Small intestine (tissue), 7 donors: ENCODE measurements at regions not wholly inside any gene's neighbourhood (a gene's known extent, or its start where the extent isn't known, plus 50 kb on each side); places are given as distances from the start of the nearest gene placed in this dataset.

Experiments
- DNase-seq, 2 donors: peaks; one replicate each; pipeline versions ENCODE4 v3.0.0 to v3.0.0-alpha.2; 2013
- FAIRE-seq: peaks from 2 replicates; lab custom pipeline; 2012; peaks lifted over from hg19 to GRCh38; lab: Jason Lieb, UNC
- H3K27ac ChIP-seq, 3 donors: one replicate each; pipeline ENCODE4 v1.5.1; 2013; ENCODE audit warnings: low read length in 2 of 3, mild to moderate bottlenecking in 2 of 3, control low read depth in 1 of 3, inconsistent platforms in 1 of 3, low read depth in 1 of 3, moderate library complexity in 1 of 3
- H3K27me3 ChIP-seq, 3 donors: one replicate each; pipeline ENCODE4 v1.6.1; 2013; ENCODE audit warnings: low read length in 3 of 3, inconsistent platforms in 1 of 3; ENCODE audit not compliant: control insufficient read depth in 3 of 3, insufficient read depth in 3 of 3
- H3K36me3 ChIP-seq, 3 donors: one replicate each; pipeline ENCODE4 v1.6.1; 2013; ENCODE audit warnings: low read length in 3 of 3, inconsistent platforms in 1 of 3, low read depth in 1 of 3, mild to moderate bottlenecking in 1 of 3, moderate library complexity in 1 of 3; ENCODE audit not compliant: control insufficient read depth in 3 of 3, insufficient read depth in 2 of 3
- H3K4me1 ChIP-seq, 3 donors: one replicate each; pipeline ENCODE4 v1.6.1; 2013; ENCODE audit warnings: low read length in 2 of 3, inconsistent platforms in 1 of 3, low read depth in 1 of 3, mild to moderate bottlenecking in 1 of 3, moderate library complexity in 1 of 3; ENCODE audit not compliant: control insufficient read depth in 3 of 3, insufficient read depth in 2 of 3
- H3K4me3 ChIP-seq, 3 donors: one replicate each; pipeline ENCODE4 v1.5.1; 2013; ENCODE audit warnings: low read length in 3 of 3, control low read depth in 1 of 3, inconsistent platforms in 1 of 3, low read depth in 1 of 3, mild to moderate bottlenecking in 1 of 3, moderate library complexity in 1 of 3
- H3K9me3 ChIP-seq, 2 donors: one replicate each; pipeline ENCODE4 v1.6.1; 2013; ENCODE audit warnings: low read depth in 1 of 2, low read length in 1 of 2; ENCODE audit not compliant: control insufficient read depth in 2 of 2, insufficient read depth in 1 of 2
- donor health status: healthy with polysubstance abuse.
- donor health status: control.
- donor health status: control.
- donor health status: Bipolar disorder and iron deficiency.
- donor health status: healthy.

- H3K9me3 ChIP-seq: no peaks in the 10 kb centered on the region
- H3K27me3 ChIP-seq: peaks cover 0 to 2% (median 0%) of the 10 kb centered on the region in 3 donors
- no peak for FAIRE-seq
- H3K27ac ChIP-seq: no peak overlapping the region
- H3K4me3 ChIP-seq: no peak overlapping the region
- DNase-seq: peak in 1 of 2 donors; percentile 39
- no peaks in the 10 kb centered on the region for H3K4me1 ChIP-seq
- H3K36me3 ChIP-seq: no peaks in the 10 kb centered on the region
These were observed 52.4 kb upstream of the C4orf54 start for GRCh38 chr4:99710020-99710419.

GRCh38 chr4:99708551-99708950, 50.9 kb upstream of the C4orf54 start:
- no peak for FAIRE-seq
- peaks cover 0 to 2% (median 0%) of the 10 kb centered on the region in 3 donors for H3K27me3 ChIP-seq

More at GRCh38 chr4:99708551-99708950, 50.9 kb upstream of the C4orf54 start:
- Histone ChIP-seq H3K4me1 (no peaks in the 10 kb centered on the region), H3K4me3 (no peak overlapping the region), H3K36me3 (no peaks in the 10 kb centered on the region), H3K27ac (no peak overlapping the region), H3K9me3 (no peaks in the 10 kb centered on the region)
- DNase-seq: no peak
